GM12878 (cell line): ENCODE measurements at regions not wholly inside any gene's neighbourhood (a gene's known extent, or its start where the extent isn't known, plus 50 kb on each side); places are given as distances from the start of the nearest gene placed in this dataset.

Experiments used
- EED ChIP-seq: sonication (generic); IDR thresholded peaks from 2 replicates; pipeline ENCODE4 v1.6.1; 2016; ENCODE audit warnings: antibody characterized with exemption, low read depth
- NFXL1 ChIP-seq: fragments of 450-650 bp; IDR thresholded peaks from 2 replicates; pipeline ENCODE4 v1.6.1; 2017; ENCODE audit warnings: antibody characterized with exemption, mild to moderate bottlenecking, borderline replicate concordance
- POLR2A ChIP-seq: IDR thresholded peaks from 2 replicates; pipeline ENCODE4 v1.6.1; 2011; ENCODE audit warnings: low read depth, mild to moderate bottlenecking, low read length
- RELA ChIP-seq: fragments of 450-650 bp; IDR thresholded peaks from 2 replicates; pipeline ENCODE4 v1.8.0; 2014; ENCODE audit warnings: borderline replicate concordance; ENCODE audit not compliant: partially characterized antibody
- TF ChIP-seq, protein P1 (sequence below), 3 experiments: IDR thresholded peaks in 2 of 3; conservative IDR thresholded peaks in 1 of 3; 2 replicates each; pipeline ENCODE4 v1.5.1; 2011; ENCODE audit warnings: low read depth in 3 of 3, low read length in 3 of 3, mild to moderate bottlenecking in 3 of 3, control low read depth in 2 of 3, moderate library complexity in 2 of 3, inconsistent platforms in 1 of 3, mixed read lengths in 1 of 3; ENCODE audit not compliant: control insufficient read depth in 2 of 3, insufficient read depth in 1 of 3; ENCODE audit errors: extremely low read depth in 1 of 3
- TF ChIP-seq, protein P2 (sequence below): IDR thresholded peaks from 2 replicates; pipeline ENCODE4 v1.6.1; 2011; ENCODE audit warnings: mild to moderate bottlenecking, low read depth, low read length, moderate library complexity; ENCODE audit not compliant: insufficient replicate concordance

DNA sequence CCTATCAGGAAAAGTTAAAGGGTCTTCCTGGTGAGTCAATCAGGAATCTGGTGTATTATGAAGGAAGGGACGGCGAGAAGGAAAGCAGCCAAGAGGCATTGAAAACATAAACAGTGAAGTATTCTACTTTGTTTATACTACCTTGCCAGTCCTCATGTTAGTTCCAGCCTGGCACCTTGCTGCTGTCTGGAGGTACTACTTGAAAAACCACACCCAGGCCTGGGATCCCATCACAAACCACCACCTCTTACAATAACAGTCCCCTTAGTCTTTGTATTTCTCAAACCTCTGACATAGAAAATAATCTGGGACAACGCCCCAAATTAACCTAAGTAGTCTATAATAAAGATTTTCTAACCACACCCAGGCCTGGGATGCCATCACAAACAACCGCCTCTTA lies 676.7 kb upstream of the SOX9 start:
- no peak for TF ChIP-seq NFXL1
- no peak for TF ChIP-seq EED
- TF ChIP-seq, protein P1, sequence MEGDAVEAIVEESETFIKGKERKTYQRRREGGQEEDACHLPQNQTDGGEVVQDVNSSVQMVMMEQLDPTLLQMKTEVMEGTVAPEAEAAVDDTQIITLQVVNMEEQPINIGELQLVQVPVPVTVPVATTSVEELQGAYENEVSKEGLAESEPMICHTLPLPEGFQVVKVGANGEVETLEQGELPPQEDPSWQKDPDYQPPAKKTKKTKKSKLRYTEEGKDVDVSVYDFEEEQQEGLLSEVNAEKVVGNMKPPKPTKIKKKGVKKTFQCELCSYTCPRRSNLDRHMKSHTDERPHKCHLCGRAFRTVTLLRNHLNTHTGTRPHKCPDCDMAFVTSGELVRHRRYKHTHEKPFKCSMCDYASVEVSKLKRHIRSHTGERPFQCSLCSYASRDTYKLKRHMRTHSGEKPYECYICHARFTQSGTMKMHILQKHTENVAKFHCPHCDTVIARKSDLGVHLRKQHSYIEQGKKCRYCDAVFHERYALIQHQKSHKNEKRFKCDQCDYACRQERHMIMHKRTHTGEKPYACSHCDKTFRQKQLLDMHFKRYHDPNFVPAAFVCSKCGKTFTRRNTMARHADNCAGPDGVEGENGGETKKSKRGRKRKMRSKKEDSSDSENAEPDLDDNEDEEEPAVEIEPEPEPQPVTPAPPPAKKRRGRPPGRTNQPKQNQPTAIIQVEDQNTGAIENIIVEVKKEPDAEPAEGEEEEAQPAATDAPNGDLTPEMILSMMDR (IDR thresholded peaks at IDR 0.05 in 2 of 3, conservative IDR thresholded peaks at IDR 0.05 in 1 of 3; ENCODE audit: control insufficient read depth in 2 of 3, extremely low read depth in 1 of 3, insufficient read depth in 1 of 3, low read depth in 3 of 3, low read length in 3 of 3) = no peak
- no peak for TF ChIP-seq POLR2A
- TF ChIP-seq, protein P2, sequence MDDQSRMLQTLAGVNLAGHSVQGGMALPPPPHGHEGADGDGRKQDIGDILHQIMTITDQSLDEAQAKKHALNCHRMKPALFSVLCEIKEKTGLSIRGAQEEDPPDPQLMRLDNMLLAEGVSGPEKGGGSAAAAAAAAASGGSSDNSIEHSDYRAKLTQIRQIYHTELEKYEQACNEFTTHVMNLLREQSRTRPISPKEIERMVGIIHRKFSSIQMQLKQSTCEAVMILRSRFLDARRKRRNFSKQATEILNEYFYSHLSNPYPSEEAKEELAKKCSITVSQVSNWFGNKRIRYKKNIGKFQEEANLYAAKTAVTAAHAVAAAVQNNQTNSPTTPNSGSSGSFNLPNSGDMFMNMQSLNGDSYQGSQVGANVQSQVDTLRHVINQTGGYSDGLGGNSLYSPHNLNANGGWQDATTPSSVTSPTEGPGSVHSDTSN = no peak
- no peak for TF ChIP-seq RELA
